ENCODE measurements at regions not wholly inside any gene's neighbourhood (a gene's known extent, or its start where the extent isn't known, plus 50 kb on each side); places are given as distances from the start of the nearest gene placed in this dataset.

DNA sequence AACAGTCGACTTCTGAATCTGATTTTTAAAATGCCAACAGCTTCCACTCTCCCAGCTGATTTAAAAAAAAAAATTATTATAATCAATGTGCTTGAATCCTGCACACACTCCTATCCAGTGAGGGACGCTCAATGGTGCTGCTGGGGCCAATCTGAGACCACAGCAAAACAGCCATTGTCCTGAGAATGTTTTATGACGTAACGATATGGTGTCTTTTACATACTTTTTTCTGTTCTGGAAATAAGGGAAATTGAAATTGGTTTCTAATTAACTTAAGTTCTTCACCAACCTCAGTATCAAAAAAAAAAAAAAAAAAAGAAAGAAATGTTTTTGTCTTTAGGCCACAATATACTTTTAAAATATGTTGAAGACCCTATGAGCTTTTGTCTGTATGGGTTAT is 66.1 kb upstream of the SOX1 start:
- H3K4me1 ChIP-seq (ENCODE audit: control insufficient read depth in 1 of 2, insufficient read depth in 2 of 2, low read depth in 1 of 2, low read length in 1 of 2): no peaks in the 10 kb centered on the region
- H3K4me2 ChIP-seq: no peak overlapping the region
- no peaks in the 10 kb centered on the region for H4K20me1 ChIP-seq (ENCODE audit: insufficient read depth)
- no peaks in the 10 kb centered on the region; the same call in 1 of the 2 replicates for H3K27me3 ChIP-seq (ENCODE audit: insufficient read depth)
- no peaks in the 10 kb centered on the region for H3F3A ChIP-seq (replicated peaks; ENCODE audit: insufficient read depth)
- H3K36me3 ChIP-seq (replicated peaks in 1 of 2; ENCODE audit: control insufficient read depth in 1 of 2, insufficient read depth in 2 of 2, low read length in 1 of 2): no peaks in the 10 kb centered on the region
- ChIA-PET CTCF (no interaction called here), POLR2A (no interaction called here)
- WGBS (ENCODE audit: low lambda C conversion rate): 17% methylated on average over 4 of the region's 4 CpGs
- TF ChIP-seq RFX5 (IDR thresholded peaks at IDR 0.05; ENCODE audit: low read length): no peak
- no peak for TF ChIP-seq GABPA (IDR thresholded peaks at IDR 0.05; ENCODE audit: low read depth)
- TF ChIP-seq RAD21 (IDR thresholded peaks at IDR 0.05; ENCODE audit: low read length): no peak
- H3K9me3 ChIP-seq: no peaks in the 10 kb centered on the region
- H3K9ac ChIP-seq: no peak overlapping the region
- no peak overlapping the region for H3K27ac ChIP-seq (ENCODE audit: low read depth in 2 of 2, low read length in 1 of 2)
- H3K79me2 ChIP-seq (ENCODE audit: insufficient read depth): no peaks in the 10 kb centered on the region
- no peaks in the 10 kb centered on the region for H3K9me2 ChIP-seq
- DNase-seq: no peak
- H2AFZ ChIP-seq (ENCODE audit: low read depth): no peak overlapping the region
- H3K4me3 ChIP-seq (ENCODE audit: low read depth in 2 of 2, low read length in 1 of 2): no peak overlapping the region

GRCh38 chr13:112001571-112001970 is 65.4 kb upstream of the SOX1 start:
- no peak overlapping the region for H3K9ac ChIP-seq
- TF ChIP-seq, protein P1, sequence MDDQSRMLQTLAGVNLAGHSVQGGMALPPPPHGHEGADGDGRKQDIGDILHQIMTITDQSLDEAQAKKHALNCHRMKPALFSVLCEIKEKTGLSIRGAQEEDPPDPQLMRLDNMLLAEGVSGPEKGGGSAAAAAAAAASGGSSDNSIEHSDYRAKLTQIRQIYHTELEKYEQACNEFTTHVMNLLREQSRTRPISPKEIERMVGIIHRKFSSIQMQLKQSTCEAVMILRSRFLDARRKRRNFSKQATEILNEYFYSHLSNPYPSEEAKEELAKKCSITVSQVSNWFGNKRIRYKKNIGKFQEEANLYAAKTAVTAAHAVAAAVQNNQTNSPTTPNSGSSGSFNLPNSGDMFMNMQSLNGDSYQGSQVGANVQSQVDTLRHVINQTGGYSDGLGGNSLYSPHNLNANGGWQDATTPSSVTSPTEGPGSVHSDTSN (IDR thresholded peaks at IDR 0.05): no peak
- TF ChIP-seq JUND (IDR thresholded peaks at IDR 0.05) (no peak), YY1 (IDR thresholded peaks at IDR 0.05; ENCODE audit: low read depth) (no peak), GATA2 (CRISPR knock-in tag; IDR thresholded peaks at IDR 0.05) (no peak), MEF2A (IDR thresholded peaks at IDR 0.05; ENCODE audit: borderline replicate concordance, low read depth) (no peak), MXI1 (IDR thresholded peaks at IDR 0.05; ENCODE audit: low read depth, low read length) (no peak), RXRA (IDR thresholded peaks at IDR 0.05; ENCODE audit: borderline replicate concordance, low read depth) (no peak), FOXM1 (IDR thresholded peaks at IDR 0.05; ENCODE audit: low read depth) (no peak), ELF1 (IDR thresholded peaks at IDR 0.05) (no peak), EP300 (IDR thresholded peaks at IDR 0.05; ENCODE audit: borderline replicate concordance in 1 of 2, low read depth in 1 of 2, low read length in 1 of 2) (no peak), SMC3 (IDR thresholded peaks at IDR 0.05; ENCODE audit: low read depth, low read length) (no peak), NRF1 (IDR thresholded peaks at IDR 0.05; ENCODE audit: low read depth, low read length) (no peak), IRF3 (IDR thresholded peaks at IDR 0.05; ENCODE audit: low read depth, low read length) (no peak), FOXJ3 (CRISPR knock-in tag; IDR thresholded peaks at IDR 0.05) (no peak), RCOR1 (IDR thresholded peaks at IDR 0.05; ENCODE audit: low read length) (no peak), GABPA (IDR thresholded peaks at IDR 0.05; ENCODE audit: low read depth) (no peak), POLR2AphosphoS5 (IDR thresholded peaks at IDR 0.05; ENCODE audit: low read depth, low read length) (no peak)
- TF ChIP-seq, protein P2, sequence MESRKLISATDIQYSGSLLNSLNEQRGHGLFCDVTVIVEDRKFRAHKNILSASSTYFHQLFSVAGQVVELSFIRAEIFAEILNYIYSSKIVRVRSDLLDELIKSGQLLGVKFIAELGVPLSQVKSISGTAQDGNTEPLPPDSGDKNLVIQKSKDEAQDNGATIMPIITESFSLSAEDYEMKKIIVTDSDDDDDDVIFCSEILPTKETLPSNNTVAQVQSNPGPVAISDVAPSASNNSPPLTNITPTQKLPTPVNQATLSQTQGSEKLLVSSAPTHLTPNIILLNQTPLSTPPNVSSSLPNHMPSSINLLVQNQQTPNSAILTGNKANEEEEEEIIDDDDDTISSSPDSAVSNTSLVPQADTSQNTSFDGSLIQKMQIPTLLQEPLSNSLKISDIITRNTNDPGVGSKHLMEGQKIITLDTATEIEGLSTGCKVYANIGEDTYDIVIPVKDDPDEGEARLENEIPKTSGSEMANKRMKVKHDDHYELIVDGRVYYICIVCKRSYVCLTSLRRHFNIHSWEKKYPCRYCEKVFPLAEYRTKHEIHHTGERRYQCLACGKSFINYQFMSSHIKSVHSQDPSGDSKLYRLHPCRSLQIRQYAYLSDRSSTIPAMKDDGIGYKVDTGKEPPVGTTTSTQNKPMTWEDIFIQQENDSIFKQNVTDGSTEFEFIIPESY (IDR thresholded peaks at IDR 0.05; ENCODE audit: borderline replicate concordance, low read depth): no peak
- no peaks in the 10 kb centered on the region for H3K9me2 ChIP-seq
- 7% methylated on average over 5 of the region's 5 CpGs for WGBS (ENCODE audit: low lambda C conversion rate)
- H3K27ac ChIP-seq (ENCODE audit: low read depth in 2 of 2, low read length in 1 of 2): no peak overlapping the region
- H3K27me3 ChIP-seq (ENCODE audit: insufficient read depth): no peaks in the 10 kb centered on the region; the same call in 1 of the 2 replicates
- H2AFZ ChIP-seq (ENCODE audit: low read depth): no peak overlapping the region
- ChIA-PET CTCF (no interaction called here), POLR2A (no interaction called here)
- H3K4me3 ChIP-seq (ENCODE audit: low read depth in 2 of 2, low read length in 1 of 2): no peak overlapping the region
- no peaks in the 10 kb centered on the region for H3K79me2 ChIP-seq (ENCODE audit: insufficient read depth)
- no peaks in the 10 kb centered on the region for H3K4me1 ChIP-seq (ENCODE audit: control insufficient read depth in 1 of 2, insufficient read depth in 2 of 2, low read depth in 1 of 2, low read length in 1 of 2)
- H3K4me2 ChIP-seq: no peak overlapping the region
- no peaks in the 10 kb centered on the region for H3K36me3 ChIP-seq (replicated peaks in 1 of 2; ENCODE audit: control insufficient read depth in 1 of 2, insufficient read depth in 2 of 2, low read length in 1 of 2)
- no peaks in the 10 kb centered on the region for H3K9me3 ChIP-seq
- no peak for DNase-seq
- H3F3A ChIP-seq (replicated peaks; ENCODE audit: insufficient read depth): no peaks in the 10 kb centered on the region
- H4K20me1 ChIP-seq (ENCODE audit: insufficient read depth): no peaks in the 10 kb centered on the region

Measured in SK-N-SH (cell line).